22Rv1 (cell line): ENCODE measurements at regions not wholly inside any gene's neighbourhood (a gene's known extent, or its start where the extent isn't known, plus 50 kb on each side); places are given as distances from the start of the nearest gene placed in this dataset.

Source experiments
- ZFX ChIP-seq: fragments of 450-650 bp; IDR thresholded peaks from 2 replicates; pipeline ENCODE4 v1.6.1; 2017; ENCODE audit warnings: antibody characterized with exemption, borderline replicate concordance
- TF ChIP-seq, protein P1 (sequence below): fragments of 450-650 bp; IDR thresholded peaks from 2 replicates; pipeline ENCODE4 v1.5.1; 2017; ENCODE audit warnings: mild to moderate bottlenecking

GRCh38 chr2:49265471-49265870, 111.2 kb upstream of the FSHR start:
- TF ChIP-seq, protein P1, sequence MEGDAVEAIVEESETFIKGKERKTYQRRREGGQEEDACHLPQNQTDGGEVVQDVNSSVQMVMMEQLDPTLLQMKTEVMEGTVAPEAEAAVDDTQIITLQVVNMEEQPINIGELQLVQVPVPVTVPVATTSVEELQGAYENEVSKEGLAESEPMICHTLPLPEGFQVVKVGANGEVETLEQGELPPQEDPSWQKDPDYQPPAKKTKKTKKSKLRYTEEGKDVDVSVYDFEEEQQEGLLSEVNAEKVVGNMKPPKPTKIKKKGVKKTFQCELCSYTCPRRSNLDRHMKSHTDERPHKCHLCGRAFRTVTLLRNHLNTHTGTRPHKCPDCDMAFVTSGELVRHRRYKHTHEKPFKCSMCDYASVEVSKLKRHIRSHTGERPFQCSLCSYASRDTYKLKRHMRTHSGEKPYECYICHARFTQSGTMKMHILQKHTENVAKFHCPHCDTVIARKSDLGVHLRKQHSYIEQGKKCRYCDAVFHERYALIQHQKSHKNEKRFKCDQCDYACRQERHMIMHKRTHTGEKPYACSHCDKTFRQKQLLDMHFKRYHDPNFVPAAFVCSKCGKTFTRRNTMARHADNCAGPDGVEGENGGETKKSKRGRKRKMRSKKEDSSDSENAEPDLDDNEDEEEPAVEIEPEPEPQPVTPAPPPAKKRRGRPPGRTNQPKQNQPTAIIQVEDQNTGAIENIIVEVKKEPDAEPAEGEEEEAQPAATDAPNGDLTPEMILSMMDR, result no peak
- TF ChIP-seq ZFX, result no peak
